Stomach (tissue), 4 donors: ENCODE measurements at regions not wholly inside any gene's neighbourhood (a gene's known extent, or its start where the extent isn't known, plus 50 kb on each side); places are given as distances from the start of the nearest gene placed in this dataset.

Experiments
- EP300 ChIP-seq: sonication (generic); formaldehyde crosslinking; IDR thresholded peaks from one replicate; pipeline ENCODE4 v1.6.1; 2017; ENCODE audit warnings: antibody characterized with exemption
- TF ChIP-seq, protein P1 (sequence below), 7 experiments: fragments of 450-650 bp in 4 of 7; fragments of 200-600 bp in 3 of 7; sonication (generic) in 3 of 7; IDR thresholded peaks; one replicate each; pipeline ENCODE4 v1.5.1; 2016 to 2019; ENCODE audit warnings: antibody characterized with exemption in 7 of 7, control low read depth in 2 of 7, mild to moderate bottlenecking in 1 of 7

DNA sequence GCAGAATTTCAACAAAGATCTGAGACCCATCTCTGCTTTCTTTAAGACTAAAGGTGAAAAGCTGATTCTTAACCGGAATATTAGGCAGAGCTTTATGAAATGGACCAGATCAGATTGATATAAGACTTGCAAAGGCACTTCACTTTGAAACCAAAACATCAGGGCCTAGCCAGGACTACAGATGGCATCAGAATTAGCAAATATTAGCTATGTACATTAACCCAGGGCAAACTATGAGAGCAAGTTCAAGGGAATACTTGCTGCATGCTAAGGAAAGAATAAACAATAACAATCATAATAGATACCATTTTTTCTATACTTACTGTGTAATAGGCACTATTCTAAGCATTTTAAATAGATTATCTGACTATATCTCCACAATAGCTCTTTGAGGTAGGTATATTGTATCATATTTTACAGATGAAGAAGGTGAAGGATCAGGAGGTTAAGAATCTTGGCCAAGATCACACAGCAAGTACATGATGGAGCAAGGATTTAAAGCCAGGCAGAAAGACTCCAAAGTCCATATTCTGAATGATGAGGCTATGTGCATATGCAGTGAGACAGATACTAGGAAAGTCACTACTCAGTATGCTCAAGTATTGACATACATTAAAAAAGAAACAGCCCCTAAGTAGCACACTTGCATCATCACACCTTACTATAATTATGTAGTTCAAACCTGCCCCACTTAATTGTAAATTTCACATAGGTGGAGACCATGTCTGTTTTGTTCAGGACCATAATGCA, 209.3 kb upstream of the PKN2 start:
- TF ChIP-seq, protein P1, sequence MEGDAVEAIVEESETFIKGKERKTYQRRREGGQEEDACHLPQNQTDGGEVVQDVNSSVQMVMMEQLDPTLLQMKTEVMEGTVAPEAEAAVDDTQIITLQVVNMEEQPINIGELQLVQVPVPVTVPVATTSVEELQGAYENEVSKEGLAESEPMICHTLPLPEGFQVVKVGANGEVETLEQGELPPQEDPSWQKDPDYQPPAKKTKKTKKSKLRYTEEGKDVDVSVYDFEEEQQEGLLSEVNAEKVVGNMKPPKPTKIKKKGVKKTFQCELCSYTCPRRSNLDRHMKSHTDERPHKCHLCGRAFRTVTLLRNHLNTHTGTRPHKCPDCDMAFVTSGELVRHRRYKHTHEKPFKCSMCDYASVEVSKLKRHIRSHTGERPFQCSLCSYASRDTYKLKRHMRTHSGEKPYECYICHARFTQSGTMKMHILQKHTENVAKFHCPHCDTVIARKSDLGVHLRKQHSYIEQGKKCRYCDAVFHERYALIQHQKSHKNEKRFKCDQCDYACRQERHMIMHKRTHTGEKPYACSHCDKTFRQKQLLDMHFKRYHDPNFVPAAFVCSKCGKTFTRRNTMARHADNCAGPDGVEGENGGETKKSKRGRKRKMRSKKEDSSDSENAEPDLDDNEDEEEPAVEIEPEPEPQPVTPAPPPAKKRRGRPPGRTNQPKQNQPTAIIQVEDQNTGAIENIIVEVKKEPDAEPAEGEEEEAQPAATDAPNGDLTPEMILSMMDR (IDR thresholded peaks at IDR 0.05), result no peak
- no peak for TF ChIP-seq EP300
